KMS-11 (cell line): ENCODE measurements at regions not wholly inside any gene's neighbourhood (a gene's known extent, or its start where the extent isn't known, plus 50 kb on each side); places are given as distances from the start of the nearest gene placed in this dataset.

Experiments
- H2AFZ ChIP-seq: fragments of 200-600 bp; sonication (generic); 2 replicates; pipeline ENCODE4 v1.6.1; 2016; ENCODE audit warnings: antibody characterized with exemption, mixed run types, low read depth
- H3K27ac ChIP-seq: fragments of 200-600 bp; sonication (generic); 2 replicates; pipeline ENCODE4 v1.6.1; 2016; ENCODE audit warnings: mild to moderate bottlenecking, mixed run types
- H3K27me3 ChIP-seq: fragments of 200-600 bp; sonication (generic); 2 replicates; pipeline ENCODE4 v1.6.1; 2017; ENCODE audit warnings: mild to moderate bottlenecking, low read depth, mixed run types, moderate library complexity; ENCODE audit not compliant: insufficient read depth
- H3K36me3 ChIP-seq: fragments of 200-600 bp; sonication (generic); 2 replicates; pipeline ENCODE4 v1.6.1; 2017; ENCODE audit warnings: mild to moderate bottlenecking, mixed run types; ENCODE audit not compliant: insufficient read depth
- H3K4me1 ChIP-seq: fragments of 200-600 bp; sonication (generic); 2 replicates; pipeline ENCODE4 v1.6.1; 2016; ENCODE audit warnings: mild to moderate bottlenecking, low read depth, mixed run types; ENCODE audit not compliant: poor library complexity, severe bottlenecking
- H3K4me2 ChIP-seq: fragments of 200-600 bp; sonication (generic); 2 replicates; pipeline ENCODE4 v1.7.0; 2016; ENCODE audit warnings: mild to moderate bottlenecking, mixed run types
- H3K4me3 ChIP-seq: fragments of 200-600 bp; sonication (generic); IDR thresholded peaks from 2 replicates; pipeline ENCODE4 v1.6.1; 2017; ENCODE audit warnings: low read depth, low read length, mixed read lengths; ENCODE audit not compliant: insufficient read depth
- H3K79me2 ChIP-seq: fragments of 200-600 bp; sonication (generic); 2 replicates; pipeline ENCODE4 v1.6.1; 2016; ENCODE audit warnings: low read depth, mixed run types; ENCODE audit not compliant: insufficient read depth
- H3K9ac ChIP-seq: fragments of 200-600 bp; sonication (generic); 2 replicates; pipeline ENCODE4 v1.6.1; 2016; ENCODE audit warnings: mild to moderate bottlenecking, mixed run types
- H4K20me1 ChIP-seq: fragments of 200-600 bp; sonication (generic); 2 replicates; pipeline ENCODE4 v1.6.1; 2016; ENCODE audit warnings: mild to moderate bottlenecking, mixed run types; ENCODE audit not compliant: insufficient read depth
- TF ChIP-seq, protein P1 (sequence below): fragments of 200-600 bp; sonication (generic); conservative IDR thresholded peaks from 2 replicates; pipeline ENCODE4 v1.6.1; 2017; ENCODE audit warnings: low read depth, mild to moderate bottlenecking, antibody characterized with exemption, low read length, moderate library complexity, mixed read lengths

DNA sequence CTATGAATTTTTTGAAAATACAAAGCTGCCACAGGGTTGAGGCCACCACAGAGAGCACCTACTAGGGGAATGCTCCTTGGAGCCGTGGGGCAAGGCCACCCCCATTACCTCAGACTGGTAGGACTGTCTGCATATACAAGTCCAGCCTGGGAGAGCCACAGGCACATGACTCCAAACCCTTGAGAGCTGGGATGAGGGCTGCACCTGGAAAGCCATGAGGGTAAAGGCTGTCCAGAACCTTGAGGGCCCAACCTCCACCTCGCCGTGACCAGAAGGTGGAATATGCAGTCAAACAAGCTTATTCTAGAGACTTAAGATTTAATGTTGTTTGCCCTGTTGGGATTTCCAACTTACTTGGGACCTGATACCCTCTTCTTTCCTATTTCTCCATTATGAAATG lies 69.5 kb upstream of the TSLP start:
- TF ChIP-seq, protein P1, sequence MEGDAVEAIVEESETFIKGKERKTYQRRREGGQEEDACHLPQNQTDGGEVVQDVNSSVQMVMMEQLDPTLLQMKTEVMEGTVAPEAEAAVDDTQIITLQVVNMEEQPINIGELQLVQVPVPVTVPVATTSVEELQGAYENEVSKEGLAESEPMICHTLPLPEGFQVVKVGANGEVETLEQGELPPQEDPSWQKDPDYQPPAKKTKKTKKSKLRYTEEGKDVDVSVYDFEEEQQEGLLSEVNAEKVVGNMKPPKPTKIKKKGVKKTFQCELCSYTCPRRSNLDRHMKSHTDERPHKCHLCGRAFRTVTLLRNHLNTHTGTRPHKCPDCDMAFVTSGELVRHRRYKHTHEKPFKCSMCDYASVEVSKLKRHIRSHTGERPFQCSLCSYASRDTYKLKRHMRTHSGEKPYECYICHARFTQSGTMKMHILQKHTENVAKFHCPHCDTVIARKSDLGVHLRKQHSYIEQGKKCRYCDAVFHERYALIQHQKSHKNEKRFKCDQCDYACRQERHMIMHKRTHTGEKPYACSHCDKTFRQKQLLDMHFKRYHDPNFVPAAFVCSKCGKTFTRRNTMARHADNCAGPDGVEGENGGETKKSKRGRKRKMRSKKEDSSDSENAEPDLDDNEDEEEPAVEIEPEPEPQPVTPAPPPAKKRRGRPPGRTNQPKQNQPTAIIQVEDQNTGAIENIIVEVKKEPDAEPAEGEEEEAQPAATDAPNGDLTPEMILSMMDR = no peak

DNA sequence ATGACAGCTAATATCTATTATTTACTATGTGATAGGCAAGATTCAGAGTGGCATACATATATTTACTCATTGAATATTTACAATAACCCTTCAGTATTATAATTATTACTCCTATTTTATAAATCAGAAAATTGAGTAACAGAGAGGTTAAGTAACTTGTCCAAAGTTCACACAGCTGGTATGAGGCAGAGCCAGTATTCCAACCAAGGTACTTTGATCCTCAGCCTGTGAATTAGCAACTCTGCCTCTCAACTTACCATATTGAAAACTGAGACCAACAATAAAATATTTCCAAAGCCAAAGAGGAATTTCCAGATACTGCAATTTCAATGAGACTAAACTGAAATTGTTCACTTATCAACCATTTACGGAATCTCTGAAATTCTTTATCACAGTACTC lies 67.9 kb upstream of the TSLP start:
- H3K79me2 ChIP-seq = no peaks in the 10 kb centered on the region
- no peaks in the 10 kb centered on the region for H3K27me3 ChIP-seq
- no peaks in the 10 kb centered on the region for H4K20me1 ChIP-seq
- no peak overlapping the region for H3K4me3 ChIP-seq
- H3K4me2 ChIP-seq = no peak overlapping the region
- TF ChIP-seq, protein P1 = no peak
- no peaks in the 10 kb centered on the region for H3K36me3 ChIP-seq
- H3K27ac ChIP-seq = no peak overlapping the region
- no peak overlapping the region for H3K9ac ChIP-seq
- no peak overlapping the region for H2AFZ ChIP-seq
- no peaks in the 10 kb centered on the region for H3K4me1 ChIP-seq

More for the DNA sequence above, 69.5 kb upstream of the TSLP start:
- no peak overlapping the region for H3K27ac ChIP-seq
- H3K4me2 ChIP-seq = no peak overlapping the region
- no peaks in the 10 kb centered on the region for H3K36me3 ChIP-seq
- H2AFZ ChIP-seq = no peak overlapping the region
- no peaks in the 10 kb centered on the region for H3K4me1 ChIP-seq
- no peaks in the 10 kb centered on the region for H4K20me1 ChIP-seq
- no peak overlapping the region for H3K4me3 ChIP-seq
- H3K9ac ChIP-seq = no peak overlapping the region
- H3K27me3 ChIP-seq = no peaks in the 10 kb centered on the region
- no peaks in the 10 kb centered on the region for H3K79me2 ChIP-seq

DNA sequence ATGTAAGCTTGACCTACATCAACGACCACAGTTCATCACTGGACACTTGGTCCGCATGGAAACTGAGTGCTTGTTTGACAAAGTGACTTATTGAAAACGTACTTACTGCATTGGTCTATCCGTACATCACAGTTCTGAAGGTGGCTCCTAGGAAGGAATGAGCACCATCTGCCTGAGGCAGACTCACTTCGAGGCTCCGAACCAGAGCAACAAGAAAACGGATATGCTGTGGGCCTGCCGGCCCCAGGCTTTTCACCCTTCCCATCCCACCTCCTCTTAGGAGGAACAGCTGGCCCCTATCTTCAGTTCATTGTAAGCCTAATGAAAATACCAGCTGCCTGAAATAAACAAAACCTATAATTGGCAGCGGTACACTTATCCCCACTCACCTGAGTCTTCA lies 67.2 kb upstream of the TSLP start:
- TF ChIP-seq, protein P1 = no peak
- H4K20me1 ChIP-seq = no peaks in the 10 kb centered on the region
- no peak overlapping the region for H2AFZ ChIP-seq
- H3K4me3 ChIP-seq = no peak overlapping the region
- no peaks in the 10 kb centered on the region for H3K4me1 ChIP-seq
- no peaks in the 10 kb centered on the region for H3K36me3 ChIP-seq
- H3K27ac ChIP-seq = no peak overlapping the region
- no peak overlapping the region for H3K9ac ChIP-seq
- no peak overlapping the region for H3K4me2 ChIP-seq
- no peaks in the 10 kb centered on the region for H3K79me2 ChIP-seq
- no peaks in the 10 kb centered on the region for H3K27me3 ChIP-seq

DNA sequence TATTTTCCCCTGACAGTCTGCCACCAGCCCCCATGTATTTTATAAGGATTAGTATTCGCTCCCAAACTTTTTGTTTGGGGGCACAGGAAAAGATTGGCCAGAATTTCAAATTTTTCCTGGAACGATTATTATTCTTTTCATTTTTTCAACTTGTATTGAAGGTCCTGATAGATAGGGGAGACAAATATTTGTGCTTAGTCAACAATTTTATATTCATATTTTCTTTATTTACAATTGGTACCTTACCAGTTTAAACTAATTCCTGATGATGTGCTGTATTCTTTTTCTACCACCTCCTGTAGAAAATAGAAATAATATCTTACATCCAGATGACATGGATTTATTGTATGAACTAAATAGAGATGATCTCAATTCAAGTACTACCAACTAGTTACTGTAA lies 60.7 kb upstream of the TSLP start:
- Histone ChIP-seq H3K36me3 (no peaks in the 10 kb centered on the region), H3K27ac (no peak overlapping the region), H4K20me1 (no peaks in the 10 kb centered on the region), H3K79me2 (no peaks in the 10 kb centered on the region), H3K27me3 (no peaks in the 10 kb centered on the region), H2AFZ (no peak overlapping the region), H3K4me1 (no peaks in the 10 kb centered on the region), H3K4me2 (no peak overlapping the region), H3K4me3 (no peak overlapping the region), H3K9ac (no peak overlapping the region)
- TF ChIP-seq, protein P1 = no peak
